Left kidney (tissue), 1 donor: ENCODE measurements at regions not wholly inside any gene's neighbourhood (a gene's known extent, or its start where the extent isn't known, plus 50 kb on each side); places are given as distances from the start of the nearest gene placed in this dataset.
A peak's percentile ranks its signal among the peaks of the same experiment; 100 is the strongest.

Experiments
- DNase-seq: peaks from one replicate; pipeline ENCODE4 v3.0.0-alpha.2; 2013

DNA sequence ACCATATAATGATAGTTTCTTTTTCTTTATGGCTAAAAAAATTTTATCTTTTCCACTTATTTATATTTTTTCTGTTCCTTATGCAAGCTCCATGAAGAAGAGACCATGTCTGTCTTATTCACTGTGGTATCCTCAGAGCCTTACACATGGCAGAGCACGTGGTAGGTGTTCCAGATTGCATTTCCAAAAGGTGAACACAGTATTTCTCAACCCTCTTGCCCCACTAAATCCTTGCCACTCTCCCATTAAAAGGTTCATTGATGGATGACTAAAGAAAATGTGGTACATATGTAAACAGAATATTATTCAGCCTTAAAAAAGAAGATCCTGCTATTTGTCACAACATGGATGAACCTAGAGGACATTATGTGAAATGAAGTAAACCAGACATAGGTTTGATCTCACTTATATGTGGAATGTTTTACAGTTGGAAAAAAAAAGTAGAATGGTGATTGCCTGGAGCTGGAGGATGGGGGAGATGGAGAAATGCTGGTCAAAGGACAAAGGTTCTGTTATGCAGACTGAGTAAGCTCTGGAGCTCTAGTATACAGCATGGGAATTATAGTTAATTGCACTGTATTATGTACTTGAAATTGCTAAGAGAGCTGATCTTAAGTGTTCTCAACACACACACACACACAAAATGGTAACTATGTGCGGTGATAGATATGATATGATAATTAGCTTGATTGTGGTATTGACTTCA, 266.7 kb downstream of the CNTN3 start:
- DNase-seq = no peak

GRCh38 chr3:74346896-74347295, 267.6 kb downstream of the CNTN3 start:
- DNase-seq = no peak

DNA sequence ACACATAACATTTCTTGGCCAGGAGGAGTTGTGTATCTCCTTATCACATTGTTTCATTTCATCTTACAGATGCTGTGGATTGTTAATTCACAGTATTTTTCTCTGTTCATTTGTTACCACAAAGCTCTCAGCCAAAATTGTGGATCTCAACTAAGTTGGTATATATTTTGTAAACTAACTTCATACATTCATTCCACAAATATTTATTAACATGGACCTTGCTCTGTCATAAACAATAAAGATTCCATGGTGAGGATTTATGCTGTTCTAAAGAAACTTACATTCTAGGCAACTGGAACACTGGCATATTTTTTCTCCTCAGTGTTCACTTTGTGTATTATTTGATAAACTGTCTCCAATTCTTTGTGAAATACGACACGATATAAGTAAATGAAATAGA, 268.8 kb downstream of the CNTN3 start:
- DNase-seq = no peak

- DNase-seq = no peak
Observed at GRCh38 chr3:74344865-74345440, 269.5 kb downstream of the CNTN3 start.

DNA sequence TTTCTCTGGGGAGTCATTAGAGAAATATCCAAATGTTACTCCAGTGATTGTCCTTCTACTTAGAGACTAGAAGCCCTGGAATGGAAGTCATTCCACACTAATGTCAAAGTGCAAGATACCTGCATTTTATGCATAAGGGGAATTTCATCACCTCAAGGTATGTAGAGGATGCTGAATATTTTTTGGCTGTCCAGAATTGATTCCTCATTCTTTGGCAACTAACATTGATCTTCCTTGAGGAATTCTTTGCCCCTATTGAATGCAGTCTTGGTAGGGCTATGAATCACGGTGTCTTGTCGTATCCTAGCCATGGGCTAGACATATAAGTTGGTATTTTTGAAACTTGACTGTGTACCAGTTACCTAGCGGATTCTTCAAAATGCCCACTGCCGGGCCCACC, 271.1 kb downstream of the CNTN3 start:
- DNase-seq = no peak

- DNase-seq = no peak
Observed at GRCh38 chr3:74338998-74339397, 275.5 kb downstream of the CNTN3 start.

DNA sequence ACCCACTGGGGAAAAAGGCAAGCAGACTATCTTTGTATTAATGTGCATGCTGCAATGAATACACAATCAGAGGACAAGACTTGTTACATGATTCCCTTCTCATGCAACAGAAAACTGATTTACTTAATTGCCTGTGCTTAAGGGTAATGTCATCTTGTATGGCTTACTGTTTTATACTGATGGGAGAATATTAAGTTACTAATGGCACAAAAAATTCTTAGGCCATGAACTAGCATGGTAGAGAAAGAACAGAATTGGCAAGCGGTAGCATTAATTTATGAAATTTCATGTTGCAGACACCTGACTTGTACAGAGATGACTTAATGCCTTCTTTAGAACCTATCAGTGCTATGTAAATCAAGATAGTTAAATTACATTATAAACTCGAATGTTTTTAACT, 282.3 kb downstream of the CNTN3 start:
- no peak for DNase-seq

DNA sequence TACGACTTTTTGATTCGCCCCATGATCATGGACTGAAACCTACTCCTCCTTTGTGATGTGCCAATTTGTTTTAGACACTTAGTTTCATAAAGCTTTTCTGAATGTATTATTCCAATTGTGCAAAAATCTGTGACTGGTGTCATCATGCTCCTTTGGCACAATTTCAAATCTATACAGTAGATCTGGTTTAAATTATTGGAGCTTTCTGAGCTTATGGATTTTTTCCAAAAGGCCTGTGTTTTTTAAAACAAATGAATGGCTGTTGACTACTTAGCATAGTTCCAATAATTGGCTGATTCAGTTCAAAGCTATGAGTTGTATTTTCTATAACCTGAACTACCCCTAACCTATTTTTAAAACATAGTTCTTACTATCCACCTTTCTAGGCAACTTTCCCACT, 282.7 kb downstream of the CNTN3 start:
- DNase-seq = no peak

GRCh38 chr3:74329096-74329495, 285.4 kb downstream of the CNTN3 start:
- peak; percentile 50 for DNase-seq

DNA sequence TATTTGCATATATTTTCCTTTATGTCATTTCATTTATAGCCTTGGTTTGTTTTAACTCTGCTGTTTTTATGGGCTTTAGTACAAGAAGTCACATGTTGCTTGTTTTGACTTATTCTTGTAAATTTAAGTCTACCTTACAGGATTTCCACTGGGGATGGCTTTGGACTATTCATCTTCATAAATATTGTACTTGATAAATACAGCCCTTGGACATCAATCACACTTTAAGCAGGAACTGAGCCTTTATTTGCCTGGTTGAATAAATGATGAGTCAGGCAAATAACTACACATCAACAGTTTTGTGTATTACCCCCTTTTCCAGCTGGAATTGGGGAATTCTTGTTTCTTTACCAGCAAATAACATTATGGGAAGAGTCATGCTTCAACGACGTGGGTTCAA, 286.0 kb downstream of the CNTN3 start:
- no peak for DNase-seq

DNA sequence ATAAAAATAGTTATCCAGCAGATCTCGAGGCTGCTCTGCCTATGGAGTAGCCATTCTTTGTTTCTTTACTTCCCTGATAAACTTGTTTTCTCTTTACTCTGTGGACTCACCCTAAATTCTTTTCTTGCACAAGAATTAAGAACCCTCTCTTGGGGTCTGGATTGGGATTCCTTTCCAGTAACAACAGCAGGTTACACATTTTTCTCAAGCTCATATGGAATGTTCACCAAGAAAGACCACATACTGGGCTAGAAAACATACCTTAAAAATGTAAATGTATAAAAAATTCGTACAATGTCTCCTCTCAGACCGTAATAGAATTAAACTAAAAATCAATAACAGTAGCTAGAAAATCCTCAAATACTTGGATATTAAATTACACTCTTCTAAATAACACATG, 299.2 kb downstream of the CNTN3 start:
- no peak for DNase-seq

GRCh38 chr3:74314696-74315095, 299.8 kb downstream of the CNTN3 start:
- DNase-seq = no peak

- DNase-seq = no peak
Observed at GRCh38 chr3:74309716-74310115, 304.7 kb downstream of the CNTN3 start.

GRCh38 chr3:74304424-74304823, 310.0 kb downstream of the CNTN3 start:
- DNase-seq = no peak

DNA sequence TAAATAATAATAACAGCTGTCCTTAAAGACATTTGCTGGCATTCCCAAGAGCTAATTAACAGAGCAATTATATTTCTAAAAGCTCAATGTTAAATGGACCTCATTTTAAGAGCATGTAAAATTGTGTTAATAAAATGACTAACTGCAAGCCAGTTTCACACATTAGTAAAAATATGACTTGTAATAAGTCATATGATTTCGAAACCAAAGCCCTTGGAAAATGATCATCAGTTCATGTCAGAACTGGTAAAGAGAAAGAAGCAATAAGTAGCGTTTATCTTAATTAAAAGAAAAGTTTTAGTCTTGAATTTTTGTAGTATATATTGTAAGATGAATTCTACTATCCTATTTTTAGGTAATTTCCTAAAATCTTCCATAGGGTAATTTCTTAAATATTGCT, 310.7 kb downstream of the CNTN3 start:
- DNase-seq = no peak

GRCh38 chr3:74302969-74303368, 311.5 kb downstream of the CNTN3 start:
- DNase-seq = no peak

- DNase-seq = no peak
Observed at GRCh38 chr3:74302281-74302680, 312.2 kb downstream of the CNTN3 start.

DNA sequence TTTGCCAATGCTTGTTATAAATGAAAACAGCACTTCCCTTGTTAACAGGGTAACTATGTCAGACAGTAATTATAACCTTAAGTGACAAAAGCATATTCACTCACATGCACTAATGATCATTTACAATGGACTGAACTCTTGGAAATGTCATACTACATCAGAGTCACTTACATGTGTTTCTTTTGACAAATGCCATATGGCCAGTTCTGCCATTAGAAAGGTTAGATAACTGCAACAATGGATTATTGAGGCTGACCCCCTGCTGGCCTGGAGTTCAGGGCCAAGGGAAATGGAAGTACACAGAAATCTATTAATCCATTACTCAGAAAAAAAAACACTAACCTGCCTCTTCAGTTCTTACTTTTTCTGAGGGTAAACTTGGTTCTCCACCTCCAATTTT, 313.4 kb downstream of the CNTN3 start:
- DNase-seq = no peak

DNA sequence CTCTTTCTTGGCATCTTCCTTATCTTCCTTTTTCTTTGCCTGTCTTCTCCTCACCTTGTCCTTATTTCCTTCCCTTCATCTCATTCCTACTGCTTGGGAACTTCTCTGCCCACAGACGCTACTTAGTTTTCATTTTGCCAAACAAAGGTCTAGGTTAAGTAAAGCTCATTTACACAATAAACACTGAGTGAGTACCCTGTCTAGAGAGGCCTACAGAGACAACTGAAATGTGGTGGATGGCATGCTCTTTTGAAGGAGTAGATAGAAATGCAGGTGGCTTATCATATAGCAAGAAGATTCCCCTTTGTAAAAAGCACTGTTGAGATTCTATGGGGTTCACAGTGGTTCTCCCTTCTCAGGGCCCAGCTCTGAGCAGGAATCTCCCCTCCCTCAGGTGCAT, 319.0 kb downstream of the CNTN3 start:
- no peak for DNase-seq

DNA sequence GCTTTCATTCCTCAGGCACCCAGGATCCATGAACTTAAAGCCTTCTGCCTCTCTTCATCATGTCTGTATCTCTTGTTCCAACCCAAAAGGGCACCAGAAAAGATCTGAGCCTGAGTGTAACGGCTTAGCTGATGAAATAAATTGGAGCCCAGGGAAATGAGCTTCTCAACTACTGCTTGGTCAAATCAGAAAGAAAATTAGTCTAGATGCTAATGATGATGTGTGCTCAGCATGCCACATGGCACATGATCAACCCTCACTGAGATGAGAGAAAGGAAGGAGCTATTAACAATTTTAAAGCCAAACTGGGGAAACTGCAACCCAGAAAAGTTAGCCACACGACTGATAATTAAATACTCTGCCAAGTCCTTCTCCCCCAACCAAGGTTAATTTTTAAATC, 325.7 kb downstream of the CNTN3 start:
- no peak for DNase-seq

DNA sequence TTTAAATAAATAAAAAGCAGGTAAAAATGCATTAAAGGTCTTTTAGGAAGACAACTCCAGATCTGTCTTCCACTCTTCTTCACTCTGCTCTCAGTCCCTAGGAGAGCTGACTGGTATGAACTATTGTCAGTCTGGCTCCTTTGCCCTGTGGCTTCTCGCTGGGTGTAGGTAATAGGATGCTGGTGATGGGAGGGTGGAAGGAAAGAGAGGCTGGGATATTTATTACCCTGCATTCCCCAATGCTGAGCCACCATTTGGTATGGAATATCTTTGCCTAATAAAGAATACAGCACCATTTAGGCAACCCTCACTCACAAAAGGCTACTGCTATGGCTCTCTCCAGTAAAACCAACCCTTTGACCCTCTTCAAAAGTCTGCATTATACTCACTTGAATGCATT, 326.9 kb downstream of the CNTN3 start:
- no peak for DNase-seq

- no peak for DNase-seq
Observed at GRCh38 chr3:74282202-74282601, 332.3 kb downstream of the CNTN3 start.

DNA sequence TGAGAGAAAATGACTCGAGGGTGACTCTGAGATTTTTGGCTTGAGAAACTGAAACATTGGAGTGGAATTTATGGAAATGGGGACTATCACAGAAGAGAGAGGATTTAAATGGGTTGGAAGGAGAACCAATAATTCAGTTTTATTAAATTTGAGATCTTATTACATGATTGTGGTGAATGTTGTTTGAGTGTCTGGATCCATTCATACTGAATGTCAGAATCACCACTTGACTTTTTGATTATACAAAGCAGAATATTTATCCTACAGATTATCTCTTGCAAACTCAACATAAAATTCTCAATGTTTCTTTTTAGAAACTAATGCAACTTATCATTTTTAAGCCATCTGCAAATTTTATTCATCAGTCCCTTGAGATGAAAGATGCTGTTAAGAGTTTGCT, 332.8 kb downstream of the CNTN3 start:
- no peak for DNase-seq
